Neural crest cell (in vitro differentiated cells): ENCODE measurements at regions not wholly inside any gene's neighbourhood (a gene's known extent, or its start where the extent isn't known, plus 50 kb on each side); places are given as distances from the start of the nearest gene placed in this dataset.

ENCODE experiments used
- DNase-seq: peaks from one replicate; pipeline ENCODE4 v3.0.0; 2021; ENCODE audit warnings: low read depth, mixed read lengths, low spot score
- H3K27ac Mint-ChIP-seq: one replicate; pipeline ENCODE4 v1.8.0; 2021; ENCODE audit warnings: mild to moderate bottlenecking, mixed read lengths; ENCODE audit not compliant: unreplicated experiment
- H3K27me3 Mint-ChIP-seq: 2 replicates; pipeline ENCODE4 v1.8.0; 2021; ENCODE audit warnings: low read depth, mild to moderate bottlenecking, mixed read lengths
- H3K36me3 Mint-ChIP-seq: 2 replicates; pipeline ENCODE4 v1.8.0; 2021; ENCODE audit warnings: low read depth, mild to moderate bottlenecking, mixed read lengths
- H3K4me1 Mint-ChIP-seq: 2 replicates; pipeline ENCODE4 v1.8.0; 2021; ENCODE audit warnings: mixed read lengths
- H3K4me3 Mint-ChIP-seq: one replicate; pipeline ENCODE4 v1.8.0; 2021; ENCODE audit warnings: mild to moderate bottlenecking, mixed read lengths
- H3K9me3 Mint-ChIP-seq: 2 replicates; pipeline ENCODE4 v1.8.0; 2021; ENCODE audit warnings: mixed read lengths
- TF ChIP-seq, protein P1 (sequence below): fragments of 200-600 bp; sonication (generic); conservative IDR thresholded peaks from 2 replicates; pipeline ENCODE4 v1.5.0; 2021; ENCODE audit warnings: antibody characterized with exemption, mild to moderate bottlenecking

DNA sequence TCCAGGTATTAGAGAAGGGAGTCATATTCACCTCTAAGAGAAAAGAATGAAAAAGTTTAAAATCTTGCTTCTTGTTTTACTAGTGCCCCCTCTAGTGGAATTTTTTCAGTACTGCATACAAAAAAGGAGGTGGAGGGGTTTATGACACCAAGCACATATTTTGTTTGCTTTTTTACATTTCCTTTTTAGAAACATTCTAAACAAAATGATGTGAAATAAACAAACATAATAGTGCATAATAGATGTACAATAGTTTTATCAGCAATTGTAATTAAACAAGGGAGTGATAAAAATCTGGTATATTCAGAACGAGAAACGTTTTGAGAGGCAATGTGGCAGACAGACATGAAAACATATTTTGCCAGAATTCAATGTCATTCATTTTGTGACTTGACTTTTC, 111.0 kb upstream of the TFAP2D start:
- Mint-ChIP-seq H3K27me3 (peaks cover 11% of the 10 kb centered on the region), H3K4me3 (no peak overlapping the region), H3K9me3 (no peaks in the 10 kb centered on the region), H3K4me1 (peaks cover 5% of the 10 kb centered on the region), H3K27ac (no peak overlapping the region), H3K36me3 (no peaks in the 10 kb centered on the region)
- DNase-seq: no peak
- TF ChIP-seq, protein P1, sequence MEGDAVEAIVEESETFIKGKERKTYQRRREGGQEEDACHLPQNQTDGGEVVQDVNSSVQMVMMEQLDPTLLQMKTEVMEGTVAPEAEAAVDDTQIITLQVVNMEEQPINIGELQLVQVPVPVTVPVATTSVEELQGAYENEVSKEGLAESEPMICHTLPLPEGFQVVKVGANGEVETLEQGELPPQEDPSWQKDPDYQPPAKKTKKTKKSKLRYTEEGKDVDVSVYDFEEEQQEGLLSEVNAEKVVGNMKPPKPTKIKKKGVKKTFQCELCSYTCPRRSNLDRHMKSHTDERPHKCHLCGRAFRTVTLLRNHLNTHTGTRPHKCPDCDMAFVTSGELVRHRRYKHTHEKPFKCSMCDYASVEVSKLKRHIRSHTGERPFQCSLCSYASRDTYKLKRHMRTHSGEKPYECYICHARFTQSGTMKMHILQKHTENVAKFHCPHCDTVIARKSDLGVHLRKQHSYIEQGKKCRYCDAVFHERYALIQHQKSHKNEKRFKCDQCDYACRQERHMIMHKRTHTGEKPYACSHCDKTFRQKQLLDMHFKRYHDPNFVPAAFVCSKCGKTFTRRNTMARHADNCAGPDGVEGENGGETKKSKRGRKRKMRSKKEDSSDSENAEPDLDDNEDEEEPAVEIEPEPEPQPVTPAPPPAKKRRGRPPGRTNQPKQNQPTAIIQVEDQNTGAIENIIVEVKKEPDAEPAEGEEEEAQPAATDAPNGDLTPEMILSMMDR: peak; percentile 90

DNA sequence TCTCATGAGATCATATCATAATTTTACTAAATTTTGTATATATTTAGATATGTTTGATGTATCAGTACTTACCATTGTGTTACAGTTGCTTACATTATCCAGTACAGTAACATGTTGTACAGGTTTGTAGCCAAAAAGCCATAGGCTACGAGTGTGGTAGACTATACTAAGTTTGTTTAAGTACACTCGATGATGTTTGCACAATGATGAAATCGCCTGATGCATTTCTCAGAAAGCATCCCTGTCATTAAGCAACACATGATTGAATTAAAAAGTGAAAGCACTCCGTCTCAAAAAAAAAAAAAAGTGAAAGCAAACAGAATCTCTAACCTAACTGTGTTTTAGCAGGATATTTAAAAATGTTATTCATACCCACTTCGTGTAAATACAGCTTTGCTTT, 104.9 kb upstream of the TFAP2D start:
- no peak overlapping the region for H3K27ac Mint-ChIP-seq
- H3K4me1 Mint-ChIP-seq: no peaks in the 10 kb centered on the region
- no peaks in the 10 kb centered on the region for H3K9me3 Mint-ChIP-seq
- H3K27me3 Mint-ChIP-seq: peaks cover 5% of the 10 kb centered on the region
- H3K36me3 Mint-ChIP-seq: no peaks in the 10 kb centered on the region
- H3K4me3 Mint-ChIP-seq: no peak overlapping the region
- no peak for DNase-seq
- TF ChIP-seq, protein P1: no peak

DNA sequence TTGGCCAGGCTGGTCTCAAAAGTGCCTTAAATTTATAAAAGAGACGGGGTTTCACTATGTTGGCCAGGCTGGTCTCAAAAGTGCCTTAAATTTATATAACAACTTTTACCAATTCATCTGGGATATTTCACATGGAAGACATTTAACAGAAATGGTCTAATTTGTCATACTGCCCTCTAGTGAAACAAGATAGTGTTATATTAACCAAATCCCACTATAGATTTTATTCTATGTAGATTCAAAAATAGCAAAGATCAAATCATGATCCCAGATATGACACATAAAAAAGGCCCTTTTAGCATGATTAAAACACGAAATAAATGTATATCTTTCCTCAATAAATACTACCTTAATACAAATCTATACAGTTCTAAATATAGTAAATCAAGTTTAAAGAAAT, 102.8 kb upstream of the TFAP2D start:
- H3K9me3 Mint-ChIP-seq: no peaks in the 10 kb centered on the region
- H3K36me3 Mint-ChIP-seq: no peaks in the 10 kb centered on the region
- no peak overlapping the region for H3K27ac Mint-ChIP-seq
- DNase-seq: no peak
- no peaks in the 10 kb centered on the region for H3K4me1 Mint-ChIP-seq
- H3K4me3 Mint-ChIP-seq: no peak overlapping the region
- TF ChIP-seq, protein P1: peak; percentile 47
- no peaks in the 10 kb centered on the region for H3K27me3 Mint-ChIP-seq

DNA sequence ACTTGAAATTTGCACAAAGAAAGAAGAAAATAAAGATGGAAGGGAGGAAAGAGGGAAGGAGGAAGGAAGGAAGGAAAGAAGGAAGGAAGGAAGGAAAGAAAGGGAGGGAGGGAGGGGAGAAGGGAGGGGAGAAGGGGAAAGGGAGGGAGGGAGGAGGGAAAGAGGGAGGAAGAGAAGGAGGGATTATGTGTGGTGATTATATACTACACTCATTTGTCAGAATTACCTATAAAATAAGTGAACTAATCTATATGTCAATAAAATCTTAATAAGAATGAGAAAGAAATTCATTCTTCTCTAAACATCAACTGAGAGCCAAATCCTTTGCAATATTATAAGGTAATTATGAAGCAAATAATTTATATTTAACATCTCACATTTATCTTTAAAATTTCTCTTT, 77.9 kb upstream of the TFAP2D start:
- Mint-ChIP-seq H3K27me3 (peaks cover 36% of the 10 kb centered on the region), H3K27ac (no peak overlapping the region), H3K4me1 (no peaks in the 10 kb centered on the region), H3K4me3 (no peak overlapping the region), H3K36me3 (no peaks in the 10 kb centered on the region), H3K9me3 (no peaks in the 10 kb centered on the region)
- TF ChIP-seq, protein P1: no peak
- no peak for DNase-seq

DNA sequence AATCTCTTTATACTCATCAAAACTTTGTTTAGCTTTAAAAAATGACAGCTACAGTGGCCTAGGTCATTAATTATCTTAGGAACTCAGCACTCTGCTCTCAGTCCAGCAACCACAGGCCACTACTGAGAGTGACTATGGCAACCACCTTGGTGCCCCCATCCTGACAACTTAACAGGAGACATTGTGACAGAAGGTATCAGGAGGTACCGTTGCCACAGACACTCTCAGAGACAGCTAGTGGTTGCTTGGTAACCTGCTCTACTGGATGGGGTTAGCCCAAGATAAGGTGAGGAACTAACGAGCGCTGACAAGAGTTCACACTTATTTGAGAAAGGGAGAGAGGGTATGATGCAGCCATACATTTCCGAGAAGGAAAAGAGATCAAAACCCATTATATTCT, 76.1 kb upstream of the TFAP2D start:
- TF ChIP-seq, protein P1: no peak
- Mint-ChIP-seq H3K27me3 (peaks cover 52% of the 10 kb centered on the region), H3K4me3 (no peak overlapping the region), H3K27ac (no peak overlapping the region), H3K36me3 (no peaks in the 10 kb centered on the region), H3K9me3 (no peaks in the 10 kb centered on the region), H3K4me1 (no peaks in the 10 kb centered on the region)
- no peak for DNase-seq

DNA sequence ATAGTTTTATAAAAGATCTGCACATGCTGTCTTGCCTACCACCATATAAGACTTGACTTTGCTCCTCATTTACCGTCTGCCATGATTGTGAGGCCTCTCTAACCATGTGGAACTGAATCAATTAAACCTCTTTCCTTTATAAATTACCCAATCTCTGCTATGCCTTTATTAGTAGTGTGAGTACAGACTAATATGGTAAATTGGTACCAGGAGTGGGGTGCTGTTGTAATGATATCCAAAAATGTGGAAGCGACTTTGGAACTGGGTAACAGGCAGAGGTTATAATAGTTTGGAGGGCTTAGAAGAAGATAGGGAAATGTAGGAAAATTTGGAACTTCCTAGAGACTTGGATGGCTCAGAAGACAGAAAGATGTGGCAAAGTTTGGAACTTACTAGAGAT, 64.2 kb upstream of the TFAP2D start:
- Mint-ChIP-seq H3K4me1 (no peaks in the 10 kb centered on the region), H3K27me3 (peaks cover 27% of the 10 kb centered on the region), H3K9me3 (peaks cover 6% of the 10 kb centered on the region), H3K36me3 (no peaks in the 10 kb centered on the region), H3K4me3 (no peak overlapping the region), H3K27ac (no peak overlapping the region)
- TF ChIP-seq, protein P1: no peak
- DNase-seq: no peak
